CD14-positive monocyte (primary cell): ENCODE measurements at regions not wholly inside any gene's neighbourhood (a gene's known extent, or its start where the extent isn't known, plus 50 kb on each side); places are given as distances from the start of the nearest gene placed in this dataset.

Experiments
- DNase-seq, 3 donors: peaks; one replicate each; pipeline ENCODE4 v3.0.0-alpha.2; 2011 to 2022
- H2AFZ ChIP-seq: 2 replicates; pipeline ENCODE4 v1.6.0; 2012; ENCODE audit warnings: mild to moderate bottlenecking, low read depth, low read length, inconsistent platforms; ENCODE audit not compliant: insufficient read depth, poor library complexity, severe bottlenecking
- H3K27ac ChIP-seq, 2 donors: 1 replicate in 1 of 2; 2 replicates in 1 of 2; pipeline ENCODE4 v1.5.1; 2012 to 2013; ENCODE audit warnings: low read length in 2 of 2, control low read depth in 1 of 2, inconsistent platforms in 1 of 2, low read depth in 1 of 2, mild to moderate bottlenecking in 1 of 2
- H3K27me3 ChIP-seq, 2 donors: one replicate each; pipeline versions ENCODE4 v1.6.0 to v1.6.1; 2011 to 2013; ENCODE audit warnings: low read length in 2 of 2; ENCODE audit not compliant: control insufficient read depth in 2 of 2, insufficient read depth in 2 of 2
- H3K36me3 ChIP-seq, 2 donors: replicated peaks in 1 of 2; 1 replicate in 1 of 2; 2 replicates in 1 of 2; pipeline versions ENCODE4 v1.5.1 to v1.6.1; 2012 to 2013; ENCODE audit warnings: low read length in 2 of 2, control low read depth in 1 of 2, inconsistent platforms in 1 of 2, mild to moderate bottlenecking in 1 of 2; ENCODE audit not compliant: insufficient read depth in 2 of 2, control insufficient read depth in 1 of 2
- H3K4me1 ChIP-seq, 2 donors: 1 replicate in 1 of 2; 2 replicates in 1 of 2; pipeline versions ENCODE4 v1.5.1 to v1.6.1; 2012 to 2013; ENCODE audit warnings: low read length in 2 of 2, control low read depth in 1 of 2, inconsistent platforms in 1 of 2, mild to moderate bottlenecking in 1 of 2, moderate library complexity in 1 of 2; ENCODE audit not compliant: insufficient read depth in 2 of 2, control insufficient read depth in 1 of 2
- H3K4me2 ChIP-seq: replicated peaks from 2 replicates; pipeline ENCODE3; 2012; ENCODE audit warnings: low read length, moderate library complexity, mild to moderate bottlenecking; ENCODE audit not compliant: poor library complexity, severe bottlenecking; ENCODE audit errors: extremely low read depth
- H3K4me3 ChIP-seq, 3 experiments: fragments of 200-600 bp in 1 of 3; sonication (generic) in 1 of 3; replicated peaks in 1 of 3; 1 replicate in 2 of 3; 2 replicates in 1 of 3; pipeline ENCODE4 v1.5.1; 2011 to 2013; ENCODE audit warnings: low read length in 3 of 3, mild to moderate bottlenecking in 3 of 3, control low read depth in 2 of 3, low read depth in 2 of 3, inconsistent platforms in 1 of 3, moderate library complexity in 1 of 3
- H3K79me2 ChIP-seq: 2 replicates; pipeline ENCODE4 v1.6.0; 2012; ENCODE audit warnings: mild to moderate bottlenecking, control low read depth, inconsistent platforms, low read length, moderate library complexity; ENCODE audit not compliant: insufficient read depth
- H3K9ac ChIP-seq: 2 replicates; pipeline ENCODE4 v1.6.0; 2017; ENCODE audit warnings: low read length, mild to moderate bottlenecking; ENCODE audit not compliant: insufficient read depth, poor library complexity, severe bottlenecking
- H3K9me3 ChIP-seq, 2 donors: replicated peaks in 1 of 2; 1 replicate in 1 of 2; 2 replicates in 1 of 2; pipeline versions ENCODE4 v1.5.1 to v1.6.1; 2012 to 2013; ENCODE audit warnings: low read length in 2 of 2, control low read depth in 1 of 2; ENCODE audit not compliant: control insufficient read depth in 1 of 2, insufficient read depth in 1 of 2
- H4K20me1 ChIP-seq: 2 replicates; pipeline ENCODE4 v1.6.0; 2012; ENCODE audit warnings: mild to moderate bottlenecking, low read length, control low read depth, moderate library complexity; ENCODE audit not compliant: insufficient read depth
- H3K27ac Mint-ChIP-seq, 7 donors: one replicate each; pipeline ENCODE4 v1.8.0; 2020; ENCODE audit warnings: mild to moderate bottlenecking in 7 of 7, mixed read lengths in 7 of 7, moderate library complexity in 6 of 7, inconsistent platforms in 2 of 7
- H3K27me3 Mint-ChIP-seq, 3 donors: one replicate each; pipeline ENCODE4 v1.8.0; 2021 to 2022; ENCODE audit warnings: low read depth in 3 of 3, mild to moderate bottlenecking in 3 of 3, mixed read lengths in 3 of 3, moderate library complexity in 3 of 3, inconsistent platforms in 1 of 3
- H3K36me3 Mint-ChIP-seq, 2 donors: one replicate each; pipeline ENCODE4 v1.8.0; 2020; ENCODE audit warnings: mixed read lengths in 2 of 2, inconsistent platforms in 1 of 2, mild to moderate bottlenecking in 1 of 2
- H3K4me1 Mint-ChIP-seq: one replicate; pipeline ENCODE4 v1.8.0; 2020; ENCODE audit warnings: mild to moderate bottlenecking, mixed read lengths
- H3K4me3 Mint-ChIP-seq, 2 donors: one replicate each; pipeline ENCODE4 v1.8.0; 2020; ENCODE audit warnings: mild to moderate bottlenecking in 2 of 2, mixed read lengths in 2 of 2, moderate library complexity in 1 of 2
- H3K9me3 Mint-ChIP-seq, 7 donors: one replicate each; pipeline ENCODE4 v1.8.0; 2020 to 2022; ENCODE audit warnings: mixed read lengths in 7 of 7, mild to moderate bottlenecking in 6 of 7, moderate library complexity in 6 of 7, inconsistent platforms in 2 of 7
- CTCF ChIP-seq: fragments of 200-600 bp; IDR thresholded peaks from one replicate; pipeline ENCODE4 v1.8.0; 2022; ENCODE audit warnings: antibody characterized with exemption, mild to moderate bottlenecking
- WGBS: methylation state at CpG from one replicate; pipeline ENCODE4 v1.1.5; 2013; ENCODE audit warnings: missing lambda C conversion rate; ENCODE audit not compliant: insufficient coverage; 5-methylcytosine and 5-hydroxymethylcytosine counted together
- intact Hi-C, 2 donors: fragments of 100-400 bp; cut with micrococcal nuclease; formaldehyde crosslinking; loops; one replicate each; pipeline versions ENCODE4 v1.15.0 to v1.15.1; 2023

DNA sequence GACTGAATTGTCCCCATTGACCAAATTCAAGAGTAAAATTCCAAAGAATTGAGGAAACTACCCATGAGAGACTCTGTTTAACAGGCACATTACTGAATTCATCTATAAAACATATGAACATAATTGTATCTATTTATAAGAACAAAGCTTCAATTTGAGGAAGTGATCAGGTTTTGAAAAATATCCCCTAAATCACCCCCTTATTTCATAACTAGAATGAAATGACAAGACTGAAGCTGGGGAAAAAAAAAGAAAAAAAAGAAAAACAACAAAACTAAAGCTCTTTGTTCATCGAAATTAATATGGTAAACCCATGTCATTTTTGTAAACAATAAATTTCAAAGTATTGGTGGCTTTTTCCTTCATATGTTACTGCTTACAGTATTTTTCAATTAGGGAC, 184.9 kb upstream of the SEMA3A start:
- no peak overlapping the region for H3K27ac Mint-ChIP-seq
- Histone ChIP-seq H4K20me1 (no peaks in the 10 kb centered on the region), H3K79me2 (no peaks in the 10 kb centered on the region), H3K27me3 (no peaks in the 10 kb centered on the region), H3K9me3 (no peaks in the 10 kb centered on the region), H3K4me3 (no peak overlapping the region), H3K36me3 (no peaks in the 10 kb centered on the region), H3K27ac (no peak overlapping the region), H3K4me1 (no peaks in the 10 kb centered on the region), H3K4me2 (no peak overlapping the region), H2AFZ (no peak overlapping the region), H3K9ac (no peak overlapping the region)
- no peaks in the 10 kb centered on the region for H3K4me1 Mint-ChIP-seq
- no peak for DNase-seq
- no peak overlapping the region for H3K4me3 Mint-ChIP-seq
- TF ChIP-seq CTCF: no peak
- intact Hi-C loops: no loop called here
- WGBS: no CpG with 5 or more reads among the region's 1 CpG
- H3K9me3 Mint-ChIP-seq: peaks cover 0 to 9% (median 2%) of the 10 kb centered on the region in 7 donors
- H3K27me3 Mint-ChIP-seq: peaks cover 0 to 2% (median 0%) of the 10 kb centered on the region in 3 donors
- H3K36me3 Mint-ChIP-seq: no peaks in the 10 kb centered on the region

DNA sequence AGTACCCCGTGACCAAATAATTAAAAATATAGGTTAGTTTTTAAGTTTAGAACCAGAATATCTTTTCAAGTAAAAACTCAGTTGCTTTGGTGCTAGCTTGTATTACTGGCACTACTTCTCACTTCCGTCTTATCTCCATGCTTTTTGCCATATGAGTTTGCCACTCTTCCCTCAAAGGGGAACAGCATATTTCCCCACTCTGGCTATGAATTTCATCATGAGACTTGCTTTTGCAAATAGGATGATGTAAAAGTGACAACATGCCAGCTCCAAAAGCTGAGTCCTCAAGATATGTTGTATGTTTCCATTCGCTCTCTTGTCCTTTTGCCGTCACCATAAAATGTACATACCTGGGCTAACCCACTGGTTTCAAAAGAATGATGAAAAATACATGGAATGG, 178.1 kb upstream of the SEMA3A start:
- Histone ChIP-seq H2AFZ (no peak overlapping the region), H3K4me2 (no peak overlapping the region), H3K4me3 (no peak overlapping the region), H3K36me3 (no peaks in the 10 kb centered on the region), H3K4me1 (peaks cover 0 to 9% of the 10 kb centered on the region in 2 donors), H3K79me2 (no peaks in the 10 kb centered on the region), H3K9me3 (no peaks in the 10 kb centered on the region), H4K20me1 (no peaks in the 10 kb centered on the region), H3K27ac (no peak overlapping the region), H3K27me3 (no peaks in the 10 kb centered on the region), H3K9ac (no peak overlapping the region)
- H3K27me3 Mint-ChIP-seq: peaks cover 0 to 4% (median 0%) of the 10 kb centered on the region in 3 donors
- WGBS: 60% methylated on average over 1 of the region's 4 CpGs
- H3K4me3 Mint-ChIP-seq: no peak overlapping the region
- peak overlapping the region in 1 of 7 donors; percentile 26 for H3K27ac Mint-ChIP-seq
- H3K4me1 Mint-ChIP-seq: peaks cover 4% of the 10 kb centered on the region
- no peak for TF ChIP-seq CTCF
- H3K36me3 Mint-ChIP-seq: no peaks in the 10 kb centered on the region
- peak; percentile 40 to 70 (median 53) for DNase-seq
- intact Hi-C loops: no loop called here
- peaks cover 0 to 3% (median 0%) of the 10 kb centered on the region in 7 donors for H3K9me3 Mint-ChIP-seq
